Renal cortex interstitium (tissue), 11 donors: ENCODE measurements at regions not wholly inside any gene's neighbourhood (a gene's known extent, or its start where the extent isn't known, plus 50 kb on each side); places are given as distances from the start of the nearest gene placed in this dataset.

Experiments
- DNase-seq, 11 donors: peaks; one replicate each; pipeline ENCODE4 v3.0.0-alpha.2; 2013; ENCODE audit warnings: low read depth in 9 of 11, low spot score in 4 of 11; ENCODE audit errors: extremely low read depth in 1 of 11

- no peak for DNase-seq
Observed at GRCh38 chr11:109870297-109870696, 222.9 kb upstream of the ZC3H12C start.

DNA sequence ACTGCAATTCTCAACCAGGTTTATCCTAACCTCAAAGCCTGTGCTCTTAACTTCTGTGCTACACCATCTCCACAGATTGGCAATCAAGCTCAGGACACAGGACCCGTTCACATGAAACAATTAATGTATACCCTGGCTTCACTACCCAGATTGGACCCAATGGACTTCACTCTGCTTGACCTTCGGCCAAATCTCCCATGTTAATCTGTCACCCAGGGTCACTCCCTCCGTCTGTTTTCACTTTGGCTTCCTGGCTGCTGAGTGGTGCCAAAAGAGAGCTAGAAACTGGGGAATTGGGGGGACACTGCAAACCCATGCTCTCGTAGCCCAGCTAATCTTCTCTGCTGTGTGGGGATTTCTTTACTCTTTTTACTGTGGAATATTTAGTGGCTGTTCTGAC lies 216.1 kb upstream of the ZC3H12C start:
- peak in 1 of 11 donors; percentile 9 for DNase-seq

DNA sequence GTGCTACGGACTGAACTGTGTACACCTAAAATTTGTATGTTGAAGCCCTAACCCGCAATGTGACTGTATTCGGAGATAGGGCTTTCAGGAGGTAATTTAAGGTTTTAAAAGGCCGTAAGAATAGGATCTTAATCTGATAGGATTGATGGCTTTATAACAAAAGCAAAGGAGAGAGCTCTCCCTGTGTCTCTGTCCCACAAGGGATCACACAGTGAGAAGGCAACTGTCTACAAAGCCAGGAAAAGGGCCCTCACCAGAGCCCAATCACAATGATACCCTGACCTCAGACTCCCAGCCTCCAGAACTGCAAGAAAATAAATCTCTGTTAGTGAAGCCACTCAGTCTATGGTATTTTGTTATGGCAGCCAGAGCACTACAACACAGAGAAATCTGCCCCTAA lies 208.7 kb upstream of the ZC3H12C start:
- DNase-seq, result no peak

- DNase-seq, result no peak
Observed at GRCh38 chr11:109885006-109885405, 208.2 kb upstream of the ZC3H12C start.

DNA sequence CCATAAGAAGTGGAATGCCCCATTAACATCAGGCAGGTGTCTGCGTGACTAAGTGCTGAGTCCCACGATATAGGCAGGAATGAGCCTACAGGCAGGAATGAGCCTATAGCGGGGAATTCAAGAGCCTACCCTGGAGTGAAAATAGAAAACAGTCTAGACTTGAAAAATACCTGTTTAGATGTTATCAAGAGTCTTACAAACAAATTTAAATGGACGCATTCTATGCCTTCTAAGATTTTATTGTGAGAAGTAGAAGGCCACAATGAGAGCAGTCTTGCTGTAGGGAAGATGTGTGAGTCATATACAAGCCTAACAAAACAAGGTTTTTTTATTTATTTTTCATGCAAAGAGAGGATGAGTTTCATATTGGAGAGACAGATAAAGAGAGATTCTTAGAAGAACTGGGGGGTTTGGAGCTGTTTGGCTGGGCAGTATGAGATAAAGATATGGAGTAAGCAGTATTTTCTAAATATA lies 200.8 kb upstream of the ZC3H12C start:
- no peak for DNase-seq

- DNase-seq, result no peak
Observed at GRCh38 chr11:109894242-109894641, 198.9 kb upstream of the ZC3H12C start.

DNA sequence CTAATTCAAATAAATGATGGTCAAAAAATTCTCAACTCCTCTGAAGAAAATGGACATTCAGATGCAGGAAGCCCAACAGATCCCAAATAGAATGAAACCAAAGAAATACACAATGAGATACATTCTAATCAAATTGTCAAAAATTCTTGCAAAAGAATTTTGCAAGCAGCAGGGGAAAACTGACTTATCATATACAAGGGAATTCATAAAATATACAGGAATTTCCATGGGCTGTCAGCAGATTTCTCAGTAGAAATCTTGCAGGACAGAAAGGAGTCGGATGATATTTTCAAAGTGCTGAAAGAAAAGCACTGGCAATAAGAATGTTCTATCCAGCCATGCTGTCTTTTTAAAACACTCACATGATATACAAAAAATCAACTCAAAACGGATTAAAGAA lies 194.6 kb upstream of the ZC3H12C start:
- DNase-seq, result no peak

DNA sequence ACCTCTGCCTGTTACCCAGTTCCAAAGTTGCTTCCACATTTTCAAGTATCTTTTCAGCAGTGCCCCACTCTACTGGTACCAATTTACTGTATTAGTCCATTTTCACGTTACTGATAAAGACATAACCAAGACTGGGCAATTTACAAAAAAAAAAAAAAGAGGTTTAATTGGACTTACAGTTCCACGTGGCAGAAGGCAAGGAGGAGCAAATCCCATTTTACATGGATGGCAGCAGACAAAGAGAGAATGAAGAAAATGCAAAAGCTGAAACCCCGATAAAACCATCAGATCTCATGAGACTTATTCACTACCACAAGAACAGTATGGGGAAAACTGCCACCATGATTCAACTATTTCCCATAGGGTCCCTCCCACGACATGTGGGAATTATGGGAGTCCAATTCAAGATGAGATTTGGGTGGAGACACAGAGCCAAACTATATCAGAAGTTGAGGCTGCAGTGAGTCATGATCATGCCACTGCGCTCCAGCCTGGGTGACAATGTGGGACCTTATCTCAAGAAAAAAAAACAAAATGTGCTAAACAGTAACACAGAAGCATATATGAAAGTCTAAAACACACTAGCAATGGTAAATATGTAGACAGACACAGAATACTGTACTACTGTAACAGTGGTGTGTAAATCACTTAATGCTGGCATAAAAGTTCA lies 190.3 kb upstream of the ZC3H12C start:
- no peak for DNase-seq

- no peak for DNase-seq
Observed at GRCh38 chr11:109911488-109911887, 181.7 kb upstream of the ZC3H12C start.

DNA sequence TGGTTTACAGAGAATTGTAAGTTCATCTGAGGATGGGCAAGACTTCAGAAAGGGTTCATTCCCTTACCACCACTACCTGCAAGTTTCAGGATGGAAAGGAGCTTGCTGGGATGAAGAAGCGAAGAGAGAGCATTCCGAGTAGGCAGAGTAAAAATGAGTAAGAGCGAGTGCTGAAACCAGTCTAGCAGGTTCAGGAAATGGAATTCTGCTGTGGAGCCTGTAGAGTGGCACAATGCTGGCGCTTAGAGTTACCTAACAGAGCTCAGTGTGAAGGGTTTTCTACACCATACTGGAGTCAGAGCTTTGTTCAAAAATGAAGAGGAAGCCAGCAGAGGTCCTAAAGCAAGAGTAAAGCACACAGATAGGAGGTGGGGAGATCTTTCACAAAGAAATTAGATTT lies 179.2 kb upstream of the ZC3H12C start:
- DNase-seq, result peak in 1 of 11 donors; percentile 4

GRCh38 chr11:109914809-109915653 lies 178.2 kb upstream of the ZC3H12C start:
- DNase-seq, result peak in 1 of 11 donors; percentile 3

DNA sequence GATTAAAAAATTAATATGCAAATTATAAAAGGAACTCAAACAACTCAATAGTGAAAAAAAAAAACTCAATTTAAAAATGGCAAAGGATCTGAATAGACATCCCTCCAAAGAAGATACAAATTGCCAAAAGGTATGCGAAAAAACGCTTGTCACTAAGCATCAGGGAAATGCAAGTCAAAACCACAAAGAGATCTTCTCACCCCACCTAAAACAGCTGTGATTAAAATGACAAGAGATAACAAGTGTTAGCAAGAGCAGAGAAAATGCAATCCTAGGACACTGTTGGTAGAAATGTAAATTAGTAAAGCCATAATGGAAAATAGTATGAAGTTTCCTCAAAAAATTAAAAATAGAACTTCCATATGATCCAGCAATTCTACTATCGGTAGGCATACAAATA lies 166.3 kb upstream of the ZC3H12C start:
- DNase-seq, result no peak

DNA sequence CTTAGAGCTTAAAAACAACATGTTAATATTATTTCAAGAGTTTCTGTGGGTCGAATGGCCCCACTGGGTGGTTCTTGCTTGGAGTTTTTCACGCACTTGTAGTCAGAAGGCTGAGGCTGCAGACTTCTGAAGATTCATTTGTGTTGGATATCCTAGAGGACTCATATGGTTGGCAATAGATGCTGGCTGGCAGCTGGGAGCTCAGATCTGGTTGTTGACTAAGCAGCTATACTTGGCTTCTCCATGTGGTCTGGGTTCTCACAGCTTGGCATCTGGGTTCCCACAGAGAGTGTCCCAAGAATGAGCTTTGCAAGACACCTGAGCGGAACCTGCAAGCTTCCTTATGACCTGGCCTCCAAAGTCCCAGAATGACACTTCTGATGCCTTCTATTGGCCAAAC lies 163.9 kb upstream of the ZC3H12C start:
- no peak for DNase-seq

GRCh38 chr11:109933126-109933525 lies 160.1 kb upstream of the ZC3H12C start:
- DNase-seq, result no peak

DNA sequence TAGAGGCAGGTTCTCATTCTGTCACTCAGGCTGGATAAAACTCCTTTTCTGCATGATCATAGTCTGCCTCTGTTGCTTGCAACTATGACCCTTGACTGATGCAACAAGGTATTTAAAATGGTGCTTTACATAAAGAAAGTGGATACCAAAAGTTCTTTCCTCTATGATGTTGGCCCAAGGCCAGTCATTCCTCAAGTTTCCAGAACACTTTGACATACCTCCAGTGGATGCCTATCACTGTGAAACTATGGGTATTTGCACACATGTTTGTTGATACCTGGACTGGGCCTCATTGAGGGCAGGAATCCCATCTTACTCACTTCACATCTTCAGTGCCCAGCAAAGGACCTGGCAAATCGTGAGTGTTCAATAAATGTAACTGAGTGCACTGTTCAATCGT lies 159.0 kb upstream of the ZC3H12C start:
- DNase-seq, result no peak

DNA sequence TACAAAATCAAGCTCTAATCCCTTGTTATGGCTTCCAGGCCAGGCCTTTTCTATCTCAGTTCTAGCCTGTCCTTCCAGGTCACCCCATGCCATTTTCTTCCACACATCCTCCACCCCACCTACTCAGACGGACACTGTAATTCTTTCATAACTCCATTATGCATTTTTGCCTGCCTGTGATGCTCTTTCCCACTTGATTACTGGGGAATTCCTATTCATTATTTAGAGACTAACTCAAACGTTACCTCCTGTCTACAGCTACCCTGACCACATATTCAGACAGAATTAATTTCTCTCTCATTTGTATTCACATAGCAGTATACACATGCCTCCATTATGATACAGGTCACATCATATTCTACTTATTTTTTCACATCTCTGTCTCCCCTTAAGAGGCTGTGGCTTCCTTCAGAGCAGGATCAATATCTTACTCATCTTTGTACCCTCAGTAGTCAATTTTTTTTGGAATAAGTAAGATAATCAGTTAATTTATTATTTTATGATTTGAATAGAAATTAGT lies 156.5 kb upstream of the ZC3H12C start:
- DNase-seq, result no peak

GRCh38 chr11:109937968-109938367 lies 155.2 kb upstream of the ZC3H12C start:
- DNase-seq, result no peak

GRCh38 chr11:109939166-109939810 lies 153.9 kb upstream of the ZC3H12C start:
- peak in 10 of 11 donors; percentile 27 to 71 (median 50) for DNase-seq

DNA sequence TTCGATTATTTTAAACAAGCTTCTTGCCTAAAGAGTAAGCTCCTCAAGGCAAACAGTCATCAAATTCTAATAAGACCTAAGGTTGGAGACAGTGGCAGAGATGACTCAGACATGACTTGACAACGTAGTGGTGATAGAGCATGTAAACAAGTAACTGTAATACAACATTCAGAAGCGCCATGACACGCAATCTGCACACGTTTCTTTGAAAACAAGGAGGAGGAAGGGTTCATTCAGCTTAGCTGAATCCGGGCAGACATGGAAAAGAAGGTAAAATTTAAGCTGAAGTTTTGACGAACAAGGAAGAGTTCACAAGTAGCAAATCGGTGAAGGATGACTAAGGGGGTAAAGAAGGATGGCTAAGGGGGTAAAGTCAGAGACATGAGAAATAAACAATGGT lies 152.4 kb upstream of the ZC3H12C start:
- DNase-seq, result no peak
